Endodermal cell (in vitro differentiated cells): ENCODE measurements at regions not wholly inside any gene's neighbourhood (a gene's known extent, or its start where the extent isn't known, plus 50 kb on each side); places are given as distances from the start of the nearest gene placed in this dataset.

Experiments
- DNase-seq: peaks from one replicate; pipeline ENCODE4 v3.0.0-alpha.2; 2017
- H3K27ac ChIP-seq: 2 replicates; pipeline ENCODE4 v1.5.1; 2013; ENCODE audit warnings: mild to moderate bottlenecking, low read depth, low read length, moderate library complexity
- H3K27me3 ChIP-seq: 2 replicates; pipeline ENCODE4 v1.6.1; 2013; ENCODE audit warnings: mild to moderate bottlenecking, low read length, moderate library complexity; ENCODE audit not compliant: insufficient read depth, control insufficient read depth, poor library complexity, severe bottlenecking
- H3K36me3 ChIP-seq: 2 replicates; pipeline ENCODE4 v1.7.0; 2013; ENCODE audit warnings: mild to moderate bottlenecking, low read length, moderate library complexity; ENCODE audit not compliant: control insufficient read depth, insufficient read depth
- H3K4me1 ChIP-seq: one replicate; pipeline ENCODE4 v1.7.0; 2013; ENCODE audit warnings: low read length; ENCODE audit not compliant: control insufficient read depth, insufficient read depth
- H3K4me3 ChIP-seq: 2 replicates; pipeline ENCODE4 v1.5.1; 2013; ENCODE audit warnings: mild to moderate bottlenecking, low read length, moderate library complexity
- H3K9ac ChIP-seq: 2 replicates; pipeline ENCODE4 v1.6.1; 2013; ENCODE audit warnings: mild to moderate bottlenecking, low read length, moderate library complexity; ENCODE audit not compliant: poor library complexity, severe bottlenecking; ENCODE audit errors: extremely low read depth
- H3K9me3 ChIP-seq: 2 replicates; pipeline ENCODE4 v1.6.1; 2013; ENCODE audit warnings: mild to moderate bottlenecking, low read length, moderate library complexity; ENCODE audit not compliant: control insufficient read depth
- H3K27ac Mint-ChIP-seq: 2 replicates; pipeline ENCODE4 v1.8.0; 2020; ENCODE audit warnings: mixed read lengths
- H3K27me3 Mint-ChIP-seq: 2 replicates; pipeline ENCODE4 v1.8.0; 2021; ENCODE audit warnings: mild to moderate bottlenecking, mixed read lengths; ENCODE audit not compliant: insufficient read depth
- H3K36me3 Mint-ChIP-seq: 2 replicates; pipeline ENCODE4 v1.8.0; 2020; ENCODE audit warnings: low read depth, mixed read lengths
- H3K4me1 Mint-ChIP-seq: 2 replicates; pipeline ENCODE4 v1.8.0; 2020; ENCODE audit warnings: mixed read lengths
- H3K4me3 Mint-ChIP-seq: 2 replicates; pipeline ENCODE4 v1.8.0; 2020; ENCODE audit warnings: mild to moderate bottlenecking, moderate library complexity, mixed read lengths
- H3K9me3 Mint-ChIP-seq: 2 replicates; pipeline ENCODE4 v1.8.0; 2020; ENCODE audit warnings: mild to moderate bottlenecking, mixed read lengths
- CTCF ChIP-seq: fragments of 200-600 bp; sonication (generic); conservative IDR thresholded peaks from 2 replicates; pipeline ENCODE4 v1.5.0; 2021; ENCODE audit warnings: antibody characterized with exemption, mild to moderate bottlenecking
- WGBS, 2 experiments: methylation state at CpG; one replicate each; pipeline versions ENCODE4 v1.1.5 to v1.1.7; 2013; ENCODE audit warnings: missing lambda C conversion rate in 2 of 2, mixed read lengths in 1 of 2; ENCODE audit not compliant: insufficient coverage in 1 of 2, insufficient read length in 1 of 2; 5-methylcytosine and 5-hydroxymethylcytosine counted together

GRCh38 chr6:165118736-165119135 lies 190.7 kb downstream of the C6orf118 start:
- WGBS, 2 experiments = 90 to 95% methylated on average over 2 to 4 of the region's 5 CpGs
- no peaks in the 10 kb centered on the region for H3K36me3 Mint-ChIP-seq
- no peaks in the 10 kb centered on the region for H3K27me3 Mint-ChIP-seq
- Histone ChIP-seq H3K27ac (no peak overlapping the region), H3K4me1 (no peaks in the 10 kb centered on the region), H3K36me3 (no peaks in the 10 kb centered on the region), H3K9ac (no peak overlapping the region), H3K4me3 (no peak overlapping the region), H3K9me3 (peaks cover 12% of the 10 kb centered on the region), H3K27me3 (no peaks in the 10 kb centered on the region)
- TF ChIP-seq CTCF = no peak
- peaks cover 10% of the 10 kb centered on the region for H3K4me1 Mint-ChIP-seq
- H3K9me3 Mint-ChIP-seq = peaks cover 22% of the 10 kb centered on the region
- DNase-seq = no peak
- H3K4me3 Mint-ChIP-seq = no peak overlapping the region
- no peak overlapping the region for H3K27ac Mint-ChIP-seq

- Histone ChIP-seq H3K36me3 (no peaks in the 10 kb centered on the region), H3K9ac (no peak overlapping the region), H3K27me3 (no peaks in the 10 kb centered on the region), H3K27ac (no peak overlapping the region), H3K4me1 (no peaks in the 10 kb centered on the region), H3K4me3 (no peak overlapping the region), H3K9me3 (peaks cover 19% of the 10 kb centered on the region)
- peaks cover 10% of the 10 kb centered on the region for H3K4me1 Mint-ChIP-seq
- H3K27me3 Mint-ChIP-seq = no peaks in the 10 kb centered on the region
- peaks cover 22% of the 10 kb centered on the region for H3K9me3 Mint-ChIP-seq
- DNase-seq = no peak
- 90 to 95% methylated on average over 2 to 3 of the region's 3 CpGs for WGBS, 2 experiments
- no peak overlapping the region for H3K4me3 Mint-ChIP-seq
- no peak for TF ChIP-seq CTCF
- no peaks in the 10 kb centered on the region for H3K36me3 Mint-ChIP-seq
- no peak overlapping the region for H3K27ac Mint-ChIP-seq
Measured at GRCh38 chr6:165117806-165118205, 191.6 kb downstream of the C6orf118 start.

- no peaks in the 10 kb centered on the region for H3K27me3 Mint-ChIP-seq
- WGBS, 2 experiments = 89 to 100% methylated on average over 2 of the region's 2 CpGs
- H3K27ac ChIP-seq = no peak overlapping the region
Measured at GRCh38 chr6:165117121-165117520, 192.3 kb downstream of the C6orf118 start.

More at GRCh38 chr6:165117121-165117520, 192.3 kb downstream of the C6orf118 start:
- DNase-seq = no peak
- peaks cover 19% of the 10 kb centered on the region for H3K9me3 ChIP-seq
- H3K4me1 Mint-ChIP-seq = peaks cover 10% of the 10 kb centered on the region
- H3K36me3 ChIP-seq = no peaks in the 10 kb centered on the region
- TF ChIP-seq CTCF = no peak
- H3K4me1 ChIP-seq = no peaks in the 10 kb centered on the region
- no peak overlapping the region for H3K9ac ChIP-seq
- no peak overlapping the region for H3K27ac Mint-ChIP-seq
- H3K27me3 ChIP-seq = no peaks in the 10 kb centered on the region
- peaks cover 17% of the 10 kb centered on the region for H3K9me3 Mint-ChIP-seq
- H3K4me3 Mint-ChIP-seq = no peak overlapping the region
- no peak overlapping the region for H3K4me3 ChIP-seq
- no peaks in the 10 kb centered on the region for H3K36me3 Mint-ChIP-seq
